ENCODE measurements at regions not wholly inside any gene's neighbourhood (a gene's known extent, or its start where the extent isn't known, plus 50 kb on each side); places are given as distances from the start of the nearest gene placed in this dataset.
"Not testable (repeated sequence)": the region's sequence is repeated elsewhere in the genome, so short reads cannot be mapped to it uniquely, and the experiment has no call there.

GRCh38 chr11:82191695-82192094 is 542.0 kb downstream of the FAM181B start:
- DNase-seq, result peak; percentile 91

- DNase-seq, result no peak
These were observed 547.7 kb downstream of the FAM181B start for GRCh38 chr11:82185925-82186324.

- no peak for DNase-seq
These were observed 548.7 kb downstream of the FAM181B start for GRCh38 chr11:82184966-82185365.

GRCh38 chr11:82183346-82183745 is 550.3 kb downstream of the FAM181B start:
- DNase-seq, result peak; percentile 25

GRCh38 chr11:82182697-82183096 is 551.0 kb downstream of the FAM181B start:
- not testable (repeated sequence) for DNase-seq

GRCh38 chr11:82181796-82182195 is 551.9 kb downstream of the FAM181B start:
- DNase-seq, result not testable (repeated sequence)

GRCh38 chr11:82176945-82177344 is 556.7 kb downstream of the FAM181B start:
- DNase-seq, result no peak

GRCh38 chr11:82176365-82176764 is 557.3 kb downstream of the FAM181B start:
- peak; percentile 22 for DNase-seq

- DNase-seq, result peak; percentile 68
These were observed 559.1 kb downstream of the FAM181B start for GRCh38 chr11:82174610-82175009.

GRCh38 chr11:82146789-82147188 is 586.9 kb downstream of the FAM181B start:
- no peak for DNase-seq

- no peak for DNase-seq
These were observed 614.7 kb downstream of the FAM181B start for GRCh38 chr11:82118946-82119345.

GRCh38 chr11:82117362-82117761 is 616.3 kb downstream of the FAM181B start:
- DNase-seq, result no peak

- peak; percentile 61 for DNase-seq
These were observed 628.2 kb downstream of the FAM181B start for GRCh38 chr11:82105331-82105998.

GRCh38 chr11:82092904-82093303 is 640.8 kb downstream of the FAM181B start:
- DNase-seq, result no peak

- DNase-seq, result no peak
These were observed 644.2 kb downstream of the FAM181B start for GRCh38 chr11:82089426-82089825.

- DNase-seq, result no peak
These were observed 648.2 kb downstream of the FAM181B start for GRCh38 chr11:82085493-82085892.

- no peak for DNase-seq
These were observed 650.7 kb downstream of the FAM181B start for GRCh38 chr11:82082976-82083375.

GRCh38 chr11:82080160-82080559 is 653.5 kb downstream of the FAM181B start:
- DNase-seq, result no peak

- DNase-seq, result no peak
These were observed 657.5 kb downstream of the FAM181B start for GRCh38 chr11:82076126-82076525.

GRCh38 chr11:82059505-82059904 is 674.2 kb downstream of the FAM181B start:
- DNase-seq, result no peak

- no peak for DNase-seq
These were observed 677.2 kb downstream of the FAM181B start for GRCh38 chr11:82056450-82056849.

- no peak for DNase-seq
These were observed 684.5 kb downstream of the FAM181B start for GRCh38 chr11:82049199-82049598.

GRCh38 chr11:82047200-82047599 is 686.5 kb downstream of the FAM181B start:
- DNase-seq, result no peak

GRCh38 chr11:82046778-82047177 is 686.9 kb downstream of the FAM181B start:
- no peak for DNase-seq

GRCh38 chr11:82045748-82046457 is 687.8 kb downstream of the FAM181B start:
- no peak for DNase-seq

Data from DMS53 (cell line).